ENCODE measurements at regions not wholly inside any gene's neighbourhood (a gene's known extent, or its start where the extent isn't known, plus 50 kb on each side); places are given as distances from the start of the nearest gene placed in this dataset.

GRCh38 chr7:41501006-41501405 lies 201.9 kb downstream of the INHBA start:
- Histone ChIP-seq H3K27me3 (ENCODE audit: insufficient read depth, low read length) (no peaks in the 10 kb centered on the region), H2AFZ (ENCODE audit: low read depth, low read length) (no peak overlapping the region), H3K4me3 (ENCODE audit: low read length) (no peak overlapping the region), H3K4me1 (ENCODE audit: insufficient read depth, low read length) (no peaks in the 10 kb centered on the region), H3K36me3 (ENCODE audit: insufficient read depth, low read length) (no peaks in the 10 kb centered on the region), H3K9me3 (ENCODE audit: low read length) (no peaks in the 10 kb centered on the region)

GRCh38 chr7:41492603-41493002 lies 210.3 kb downstream of the INHBA start:
- no peak overlapping the region for H3K4me3 ChIP-seq (ENCODE audit: low read length)
- H3K27me3 ChIP-seq (ENCODE audit: insufficient read depth, low read length) = no peaks in the 10 kb centered on the region
- no peak overlapping the region for H2AFZ ChIP-seq (ENCODE audit: low read depth, low read length)
- H3K4me1 ChIP-seq (ENCODE audit: insufficient read depth, low read length) = peaks cover 17% of the 10 kb centered on the region
- no peaks in the 10 kb centered on the region for H3K36me3 ChIP-seq (ENCODE audit: insufficient read depth, low read length)
- no peaks in the 10 kb centered on the region for H3K9me3 ChIP-seq (ENCODE audit: low read length)

GRCh38 chr7:41491883-41492471 lies 210.9 kb downstream of the INHBA start:
- Histone ChIP-seq H3K4me3 (ENCODE audit: low read length) (no peak overlapping the region), H3K27me3 (ENCODE audit: insufficient read depth, low read length) (no peaks in the 10 kb centered on the region), H2AFZ (ENCODE audit: low read depth, low read length) (peak overlapping the region; percentile 8), H3K4me1 (ENCODE audit: insufficient read depth, low read length) (peaks cover 17% of the 10 kb centered on the region), H3K9me3 (ENCODE audit: low read length) (no peaks in the 10 kb centered on the region), H3K36me3 (ENCODE audit: insufficient read depth, low read length) (no peaks in the 10 kb centered on the region)

GRCh38 chr7:41491308-41491707 lies 211.6 kb downstream of the INHBA start:
- Histone ChIP-seq H3K27me3 (ENCODE audit: insufficient read depth, low read length) (no peaks in the 10 kb centered on the region), H3K36me3 (ENCODE audit: insufficient read depth, low read length) (no peaks in the 10 kb centered on the region), H3K4me3 (ENCODE audit: low read length) (no peak overlapping the region), H2AFZ (ENCODE audit: low read depth, low read length) (no peak overlapping the region), H3K4me1 (ENCODE audit: insufficient read depth, low read length) (peaks cover 17% of the 10 kb centered on the region), H3K9me3 (ENCODE audit: low read length) (no peaks in the 10 kb centered on the region)

GRCh38 chr7:41489885-41490284 lies 213.0 kb downstream of the INHBA start:
- Histone ChIP-seq H3K4me3 (ENCODE audit: low read length) (no peak overlapping the region), H3K27me3 (ENCODE audit: insufficient read depth, low read length) (no peaks in the 10 kb centered on the region), H2AFZ (ENCODE audit: low read depth, low read length) (no peak overlapping the region), H3K4me1 (ENCODE audit: insufficient read depth, low read length) (peaks cover 17% of the 10 kb centered on the region), H3K9me3 (ENCODE audit: low read length) (no peaks in the 10 kb centered on the region), H3K36me3 (ENCODE audit: insufficient read depth, low read length) (no peaks in the 10 kb centered on the region)

- no peaks in the 10 kb centered on the region for H3K27me3 ChIP-seq (ENCODE audit: insufficient read depth, low read length)
- peaks cover 8% of the 10 kb centered on the region for H3K4me1 ChIP-seq (ENCODE audit: insufficient read depth, low read length)
- no peaks in the 10 kb centered on the region for H3K36me3 ChIP-seq (ENCODE audit: insufficient read depth, low read length)
- H3K4me3 ChIP-seq (ENCODE audit: low read length) = no peak overlapping the region
- H3K9me3 ChIP-seq (ENCODE audit: low read length) = no peaks in the 10 kb centered on the region
- no peak overlapping the region for H2AFZ ChIP-seq (ENCODE audit: low read depth, low read length)
Observed at GRCh38 chr7:41487229-41487940, 215.5 kb downstream of the INHBA start.

GRCh38 chr7:41481353-41481752 lies 221.5 kb downstream of the INHBA start:
- Histone ChIP-seq H3K9me3 (ENCODE audit: low read length) (peaks cover 3% of the 10 kb centered on the region), H3K36me3 (ENCODE audit: insufficient read depth, low read length) (no peaks in the 10 kb centered on the region), H2AFZ (ENCODE audit: low read depth, low read length) (no peak overlapping the region), H3K27me3 (ENCODE audit: insufficient read depth, low read length) (no peaks in the 10 kb centered on the region), H3K4me3 (ENCODE audit: low read length) (no peak overlapping the region), H3K4me1 (ENCODE audit: insufficient read depth, low read length) (no peaks in the 10 kb centered on the region)

- Histone ChIP-seq H3K4me1 (ENCODE audit: insufficient read depth, low read length) (no peaks in the 10 kb centered on the region), H2AFZ (ENCODE audit: low read depth, low read length) (no peak overlapping the region), H3K27me3 (ENCODE audit: insufficient read depth, low read length) (no peaks in the 10 kb centered on the region), H3K36me3 (ENCODE audit: insufficient read depth, low read length) (no peaks in the 10 kb centered on the region), H3K9me3 (ENCODE audit: low read length) (peaks cover 3% of the 10 kb centered on the region), H3K4me3 (ENCODE audit: low read length) (no peak overlapping the region)
Observed at GRCh38 chr7:41478187-41478586, 224.7 kb downstream of the INHBA start.

GRCh38 chr7:41476460-41476803 lies 226.5 kb downstream of the INHBA start:
- H2AFZ ChIP-seq (ENCODE audit: low read depth, low read length) = no peak overlapping the region

GRCh38 chr7:41475801-41476459 lies 227.0 kb downstream of the INHBA start:
- Histone ChIP-seq H3K9me3 (ENCODE audit: low read length) (peaks cover 3% of the 10 kb centered on the region), H3K36me3 (ENCODE audit: insufficient read depth, low read length) (no peaks in the 10 kb centered on the region), H3K27me3 (ENCODE audit: insufficient read depth, low read length) (no peaks in the 10 kb centered on the region), H2AFZ (ENCODE audit: low read depth, low read length) (no peak overlapping the region), H3K4me1 (ENCODE audit: insufficient read depth, low read length) (no peaks in the 10 kb centered on the region), H3K4me3 (ENCODE audit: low read length) (no peak overlapping the region)

More at GRCh38 chr7:41476460-41476803, 226.5 kb downstream of the INHBA start:
- H3K4me3 ChIP-seq (ENCODE audit: low read length) = no peak overlapping the region
- peaks cover 3% of the 10 kb centered on the region for H3K9me3 ChIP-seq (ENCODE audit: low read length)
- no peaks in the 10 kb centered on the region for H3K27me3 ChIP-seq (ENCODE audit: insufficient read depth, low read length)
- no peaks in the 10 kb centered on the region for H3K36me3 ChIP-seq (ENCODE audit: insufficient read depth, low read length)
- no peaks in the 10 kb centered on the region for H3K4me1 ChIP-seq (ENCODE audit: insufficient read depth, low read length)

- no peaks in the 10 kb centered on the region for H3K27me3 ChIP-seq (ENCODE audit: insufficient read depth, low read length)
- H3K4me1 ChIP-seq (ENCODE audit: insufficient read depth, low read length) = no peaks in the 10 kb centered on the region
- no peak overlapping the region for H3K4me3 ChIP-seq (ENCODE audit: low read length)
- H3K9me3 ChIP-seq (ENCODE audit: low read length) = no peaks in the 10 kb centered on the region
- no peak overlapping the region for H2AFZ ChIP-seq (ENCODE audit: low read depth, low read length)
- no peaks in the 10 kb centered on the region for H3K36me3 ChIP-seq (ENCODE audit: insufficient read depth, low read length)
Observed at GRCh38 chr7:41472427-41473125, 230.3 kb downstream of the INHBA start.

- no peaks in the 10 kb centered on the region for H3K27me3 ChIP-seq (ENCODE audit: insufficient read depth, low read length)
- no peaks in the 10 kb centered on the region for H3K36me3 ChIP-seq (ENCODE audit: insufficient read depth, low read length)
- no peaks in the 10 kb centered on the region for H3K4me1 ChIP-seq (ENCODE audit: insufficient read depth, low read length)
- no peaks in the 10 kb centered on the region for H3K9me3 ChIP-seq (ENCODE audit: low read length)
- H2AFZ ChIP-seq (ENCODE audit: low read depth, low read length) = no peak overlapping the region
- H3K4me3 ChIP-seq (ENCODE audit: low read length) = no peak overlapping the region
Observed at GRCh38 chr7:41470081-41470480, 232.8 kb downstream of the INHBA start.

GRCh38 chr7:41467596-41467995 lies 235.3 kb downstream of the INHBA start:
- no peak overlapping the region for H2AFZ ChIP-seq (ENCODE audit: low read depth, low read length)
- H3K9me3 ChIP-seq (ENCODE audit: low read length) = no peaks in the 10 kb centered on the region
- H3K27me3 ChIP-seq (ENCODE audit: insufficient read depth, low read length) = no peaks in the 10 kb centered on the region
- no peaks in the 10 kb centered on the region for H3K4me1 ChIP-seq (ENCODE audit: insufficient read depth, low read length)
- no peaks in the 10 kb centered on the region for H3K36me3 ChIP-seq (ENCODE audit: insufficient read depth, low read length)
- no peak overlapping the region for H3K4me3 ChIP-seq (ENCODE audit: low read length)

Data from neuron (in vitro differentiated cells).